Keratinocyte (primary cell): ENCODE measurements at regions not wholly inside any gene's neighbourhood (a gene's known extent, or its start where the extent isn't known, plus 50 kb on each side); places are given as distances from the start of the nearest gene placed in this dataset.

ENCODE experiments used
- DNase-seq: peaks from one replicate; pipeline ENCODE4 v3.0.0-alpha.2; 2011; ENCODE audit warnings: low read depth, missing footprints, low spot score
- FAIRE-seq: peaks from 2 replicates; lab custom pipeline; 2011; peaks lifted over from hg19 to GRCh38; lab: Jason Lieb, UNC
- H2AFZ ChIP-seq: 2 replicates; pipeline ENCODE4 v1.6.0; 2012; ENCODE audit warnings: low read length, control low read depth, inconsistent platforms; ENCODE audit not compliant: control insufficient read depth
- H3K27ac ChIP-seq: 2 replicates; pipeline ENCODE4 v1.5.1; 2011; ENCODE audit warnings: low read length; ENCODE audit not compliant: control insufficient read depth, insufficient read depth
- H3K27me3 ChIP-seq: 3 replicates; pipeline ENCODE4 v1.6.0; 2011; ENCODE audit warnings: low read length; ENCODE audit not compliant: control insufficient read depth, insufficient read depth; ENCODE audit errors: extremely low read depth
- H3K36me3 ChIP-seq, 2 experiments: 2 replicates in 1 of 2; 3 replicates in 1 of 2; pipeline ENCODE4 v1.5.1; 2011; ENCODE audit warnings: low read length in 2 of 2, mild to moderate bottlenecking in 1 of 2; ENCODE audit not compliant: control insufficient read depth in 2 of 2, insufficient read depth in 2 of 2; ENCODE audit errors: extremely low read depth in 1 of 2
- H3K4me1 ChIP-seq: 3 replicates; pipeline ENCODE4 v1.5.1; 2011; ENCODE audit warnings: low read length; ENCODE audit not compliant: control insufficient read depth, insufficient read depth; ENCODE audit errors: extremely low read depth
- H3K4me2 ChIP-seq: 3 replicates; pipeline ENCODE4 v1.6.0; 2011; ENCODE audit warnings: low read depth, low read length; ENCODE audit not compliant: control insufficient read depth, insufficient read depth; ENCODE audit errors: extremely low read depth
- H3K4me3 ChIP-seq, 3 experiments: fragments of 200-600 bp in 1 of 3; sonication (generic) in 1 of 3; 2 replicates in 2 of 3; 3 replicates in 1 of 3; pipeline ENCODE4 v1.5.1; 2011 to 2016; ENCODE audit warnings: low read length in 3 of 3, mild to moderate bottlenecking in 3 of 3, control low read depth in 2 of 3, inconsistent platforms in 1 of 3, low read depth in 1 of 3, mixed read lengths in 1 of 3, mixed run types in 1 of 3, moderate library complexity in 1 of 3; ENCODE audit not compliant: control insufficient read depth in 2 of 3, insufficient read depth in 2 of 3; ENCODE audit errors: extremely low read depth in 1 of 3
- H3K79me2 ChIP-seq: 2 replicates; pipeline ENCODE4 v1.6.0; 2012; ENCODE audit warnings: low read length; ENCODE audit not compliant: control insufficient read depth, insufficient read depth
- H3K9ac ChIP-seq: 3 replicates; pipeline ENCODE4 v1.6.0; 2011; ENCODE audit warnings: low read length; ENCODE audit not compliant: control insufficient read depth, insufficient read depth; ENCODE audit errors: extremely low read depth
- H3K9me1 ChIP-seq: 3 replicates; pipeline ENCODE4 v1.6.0; 2011; ENCODE audit warnings: low read length; ENCODE audit not compliant: control insufficient read depth, insufficient read depth; ENCODE audit errors: extremely low read depth
- H3K9me3 ChIP-seq: 2 replicates; pipeline ENCODE4 v1.5.1; 2012; ENCODE audit warnings: low read depth, low read length; ENCODE audit not compliant: control insufficient read depth
- H4K20me1 ChIP-seq: 3 replicates; pipeline ENCODE4 v1.6.0; 2011; ENCODE audit warnings: low read length; ENCODE audit not compliant: control insufficient read depth, insufficient read depth; ENCODE audit errors: extremely low read depth
- EZH2 ChIP-seq: IDR thresholded peaks from one replicate; pipeline ENCODE4 v1.6.1; 2012; ENCODE audit warnings: inconsistent platforms, mild to moderate bottlenecking, low read length, moderate library complexity
- dilution Hi-C: fragments of 300-500 bp; cut with MboI; formaldehyde crosslinking; loops from one replicate; pipeline ENCODE4 v1.7.0; 2020; ENCODE audit warnings: low sequenced_read_pairs; ENCODE audit not compliant: extremely low pct_ligation_motif_present
- TF ChIP-seq, protein P1 (sequence below), 3 experiments: IDR thresholded peaks in 1 of 3; conservative IDR thresholded peaks in 1 of 3; optimal IDR thresholded peaks in 1 of 3; 2 replicates in 2 of 3; 3 replicates in 1 of 3; pipeline versions ENCODE3 to v1.5.1; 2011; ENCODE audit warnings: low read length in 3 of 3, mild to moderate bottlenecking in 3 of 3, moderate library complexity in 2 of 3, control low read depth in 1 of 3, inconsistent platforms in 1 of 3; ENCODE audit not compliant: insufficient read depth in 2 of 3; ENCODE audit errors: extremely low read depth in 1 of 3

GRCh38 chr21:33121715-33122475 is 52.0 kb downstream of the OLIG1 start:
- Histone ChIP-seq H3K4me1 (no peaks in the 10 kb centered on the region), H2AFZ (no peak overlapping the region), H3K79me2 (no peaks in the 10 kb centered on the region), H3K36me3 (no peaks in the 10 kb centered on the region), H3K27me3 (no peaks in the 10 kb centered on the region), H3K9ac (no peak overlapping the region), H4K20me1 (no peaks in the 10 kb centered on the region), H3K27ac (no peak overlapping the region), H3K4me3 (no peak overlapping the region), H3K9me1 (no peaks in the 10 kb centered on the region), H3K9me3 (no peaks in the 10 kb centered on the region), H3K4me2 (no peak overlapping the region)
- dilution Hi-C loops = no loop called here
- TF ChIP-seq, protein P1, sequence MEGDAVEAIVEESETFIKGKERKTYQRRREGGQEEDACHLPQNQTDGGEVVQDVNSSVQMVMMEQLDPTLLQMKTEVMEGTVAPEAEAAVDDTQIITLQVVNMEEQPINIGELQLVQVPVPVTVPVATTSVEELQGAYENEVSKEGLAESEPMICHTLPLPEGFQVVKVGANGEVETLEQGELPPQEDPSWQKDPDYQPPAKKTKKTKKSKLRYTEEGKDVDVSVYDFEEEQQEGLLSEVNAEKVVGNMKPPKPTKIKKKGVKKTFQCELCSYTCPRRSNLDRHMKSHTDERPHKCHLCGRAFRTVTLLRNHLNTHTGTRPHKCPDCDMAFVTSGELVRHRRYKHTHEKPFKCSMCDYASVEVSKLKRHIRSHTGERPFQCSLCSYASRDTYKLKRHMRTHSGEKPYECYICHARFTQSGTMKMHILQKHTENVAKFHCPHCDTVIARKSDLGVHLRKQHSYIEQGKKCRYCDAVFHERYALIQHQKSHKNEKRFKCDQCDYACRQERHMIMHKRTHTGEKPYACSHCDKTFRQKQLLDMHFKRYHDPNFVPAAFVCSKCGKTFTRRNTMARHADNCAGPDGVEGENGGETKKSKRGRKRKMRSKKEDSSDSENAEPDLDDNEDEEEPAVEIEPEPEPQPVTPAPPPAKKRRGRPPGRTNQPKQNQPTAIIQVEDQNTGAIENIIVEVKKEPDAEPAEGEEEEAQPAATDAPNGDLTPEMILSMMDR (optimal IDR thresholded peaks at IDR 0.05 in 1 of 3, IDR thresholded peaks at IDR 0.05 in 1 of 3, conservative IDR thresholded peaks at IDR 0.05 in 1 of 3; ENCODE audit: extremely low read depth in 1 of 3, insufficient read depth in 2 of 3, low read length in 3 of 3) = no peak
- TF ChIP-seq EZH2 = no peak
- FAIRE-seq (no peak), DNase-seq (no peak)

DNA sequence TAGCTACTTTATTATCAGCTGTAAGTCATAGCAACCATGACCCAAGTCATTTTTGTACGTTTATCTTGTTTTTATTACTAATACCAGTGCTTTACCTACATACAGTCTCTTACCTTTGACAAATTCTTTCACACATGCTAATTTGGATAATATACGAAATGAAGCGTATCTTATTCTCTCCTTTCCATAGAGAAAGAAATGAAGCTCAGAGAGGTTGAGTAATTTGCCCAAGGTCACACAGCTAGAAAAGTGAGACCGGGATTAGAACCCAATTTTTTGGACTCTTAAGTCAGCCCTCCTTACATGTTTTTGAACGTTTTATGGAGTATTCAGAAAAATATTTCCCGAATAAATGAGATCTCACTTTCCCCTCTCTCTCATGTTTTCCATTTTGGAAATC is 52.6 kb downstream of the OLIG1 start:
- Histone ChIP-seq H3K36me3 (no peaks in the 10 kb centered on the region), H3K4me3 (no peak overlapping the region), H3K9me3 (no peaks in the 10 kb centered on the region), H4K20me1 (no peaks in the 10 kb centered on the region), H3K9me1 (no peaks in the 10 kb centered on the region), H2AFZ (no peak overlapping the region), H3K27me3 (no peaks in the 10 kb centered on the region), H3K4me1 (no peaks in the 10 kb centered on the region), H3K79me2 (no peaks in the 10 kb centered on the region), H3K27ac (no peak overlapping the region), H3K4me2 (no peak overlapping the region), H3K9ac (no peak overlapping the region)
- dilution Hi-C loops = no loop called here
- DNase-seq = no peak
- TF ChIP-seq, protein P1 (optimal IDR thresholded peaks at IDR 0.05 in 1 of 3, IDR thresholded peaks at IDR 0.05 in 1 of 3, conservative IDR thresholded peaks at IDR 0.05 in 1 of 3; ENCODE audit: extremely low read depth in 1 of 3, insufficient read depth in 2 of 3, low read length in 3 of 3) = no peak
- TF ChIP-seq EZH2 = no peak
- no peak for FAIRE-seq
